Endothelial cell of umbilical vein (primary cell): ENCODE measurements at regions not wholly inside any gene's neighbourhood (a gene's known extent, or its start where the extent isn't known, plus 50 kb on each side); places are given as distances from the start of the nearest gene placed in this dataset.

ENCODE experiments used
- BruUV-seq: library from RNA; stranded (reverse); fragments of 400-500 nt; replicated peaks from 2 replicates; lab custom pipeline; 2021; lab: Mats Ljungman, UMichigan
- CTCF ChIA-PET: fragments of 300-600, 350-600 bp; sonication (Branson Sonifier 250); formaldehyde crosslinking; loops from one replicate; lab custom pipeline; 2021; ENCODE audit warnings: antibody characterized with exemption, inconsistent platforms; lab: Charles Lee
- POLR2A ChIA-PET: fragments of 300-600, 350-600 bp; sonication (Branson Sonifier 250); formaldehyde crosslinking; loops from one replicate; lab custom pipeline; 2021; ENCODE audit warnings: antibody characterized with exemption, inconsistent platforms; lab: Charles Lee
- DNase-seq: peaks from one replicate; pipeline ENCODE4 v3.0.0-alpha.2; 2011; ENCODE audit warnings: low read depth, low spot score
- FAIRE-seq: peaks from 2 replicates; lab custom pipeline; 2011; peaks lifted over from hg19 to GRCh38; lab: Jason Lieb, UNC
- H2AFZ ChIP-seq: 2 replicates; pipeline ENCODE4 v1.6.0; 2012; ENCODE audit warnings: low read depth, low read length, control low read depth, inconsistent platforms
- H3K27ac ChIP-seq: 2 replicates; pipeline ENCODE4 v1.5.1; 2011; ENCODE audit warnings: low read depth, mild to moderate bottlenecking, control low read depth, low read length, moderate library complexity; ENCODE audit not compliant: insufficient read depth
- H3K27me3 ChIP-seq, 2 experiments: 2 replicates each; pipeline versions ENCODE4 v1.6.0 to v1.6.1; 2011; ENCODE audit warnings: low read length in 2 of 2, mixed read lengths in 1 of 2; ENCODE audit not compliant: control insufficient read depth in 2 of 2, insufficient read depth in 2 of 2
- H3K36me3 ChIP-seq, 2 experiments: 2 replicates in 1 of 2; 3 replicates in 1 of 2; pipeline ENCODE4 v1.5.1; 2011; ENCODE audit warnings: low read length in 2 of 2, mild to moderate bottlenecking in 1 of 2, moderate library complexity in 1 of 2; ENCODE audit not compliant: control insufficient read depth in 2 of 2, insufficient read depth in 2 of 2; ENCODE audit errors: extremely low read depth in 1 of 2
- H3K4me1 ChIP-seq: 3 replicates; pipeline ENCODE4 v1.5.1; 2011; ENCODE audit warnings: mild to moderate bottlenecking, low read length; ENCODE audit not compliant: control insufficient read depth, insufficient read depth; ENCODE audit errors: extremely low read depth
- H3K4me2 ChIP-seq: 2 replicates; pipeline ENCODE4 v1.6.1; 2011; ENCODE audit warnings: low read length, control low read depth, mixed read lengths; ENCODE audit not compliant: insufficient read depth
- H3K4me3 ChIP-seq, 3 experiments: fragments of 200-600 bp in 1 of 3; sonication (generic), shearing (Covaris generic) in 1 of 3; replicated peaks in 1 of 3; 2 replicates each; pipeline ENCODE4 v1.5.1; 2011 to 2016; ENCODE audit warnings: control low read depth in 3 of 3, low read length in 3 of 3, mild to moderate bottlenecking in 2 of 3, inconsistent platforms in 1 of 3, low read depth in 1 of 3, moderate library complexity in 1 of 3; ENCODE audit not compliant: insufficient read depth in 1 of 3
- H3K79me2 ChIP-seq: 2 replicates; pipeline ENCODE4 v1.6.0; 2012; ENCODE audit warnings: low read length, inconsistent platforms; ENCODE audit not compliant: control insufficient read depth, insufficient read depth
- H3K9ac ChIP-seq: replicated peaks from 2 replicates; pipeline ENCODE3; 2011; ENCODE audit warnings: low read length, control low read depth; ENCODE audit not compliant: insufficient read depth; ENCODE audit errors: extremely low read depth
- H3K9me1 ChIP-seq: replicated peaks from 3 replicates; pipeline ENCODE4 v1.6.0; 2011; ENCODE audit warnings: mild to moderate bottlenecking, low read length; ENCODE audit not compliant: control insufficient read depth, insufficient read depth; ENCODE audit errors: extremely low read depth
- H3K9me3 ChIP-seq: replicated peaks from 2 replicates; pipeline ENCODE4 v1.5.1; 2012; ENCODE audit warnings: low read length, inconsistent platforms; ENCODE audit not compliant: control insufficient read depth, insufficient read depth
- H4K20me1 ChIP-seq: replicated peaks from 2 replicates; pipeline ENCODE3; 2011; ENCODE audit warnings: mild to moderate bottlenecking, low read length; ENCODE audit not compliant: control insufficient read depth, insufficient read depth; ENCODE audit errors: extremely low read depth
- CTCF ChIP-seq, 2 donors: IDR thresholded peaks; 1 replicate in 1 of 2; 2 replicates in 1 of 2; pipeline ENCODE4 v1.5.1; 2011; ENCODE audit warnings: low read length in 2 of 2, mild to moderate bottlenecking in 2 of 2, moderate library complexity in 2 of 2, control low read depth in 1 of 2, inconsistent platforms in 1 of 2, low read depth in 1 of 2; ENCODE audit not compliant: insufficient read depth in 1 of 2; ENCODE audit errors: extremely low read depth in 1 of 2
- FOS ChIP-seq: IDR thresholded peaks from 2 replicates; pipeline ENCODE4 v1.6.1; 2011; ENCODE audit warnings: mild to moderate bottlenecking, low read length, moderate library complexity, borderline replicate concordance; ENCODE audit not compliant: insufficient read depth
- GATA2 ChIP-seq: IDR thresholded peaks from 2 replicates; pipeline ENCODE4 v1.7.0; 2011; ENCODE audit warnings: low read depth, mild to moderate bottlenecking, moderate library complexity, mixed read lengths, low read length; ENCODE audit not compliant: insufficient read length, insufficient read depth
- JUN ChIP-seq: IDR thresholded peaks from 2 replicates; pipeline ENCODE4 v1.6.1; 2011; ENCODE audit warnings: borderline replicate concordance, low read depth; ENCODE audit not compliant: insufficient read length, insufficient read depth
- MAX ChIP-seq: IDR thresholded peaks from 2 replicates; pipeline ENCODE4 v1.6.1; 2011; ENCODE audit not compliant: insufficient read depth, insufficient read length
- POLR2AphosphoS5 ChIP-seq: IDR thresholded peaks from 2 replicates; pipeline ENCODE4 v1.6.1; 2012; ENCODE audit warnings: low read depth, mild to moderate bottlenecking, control low read depth, low read length, moderate library complexity; ENCODE audit not compliant: insufficient read depth
- dilution Hi-C: fragments of 300-500 bp; cut with MboI; formaldehyde crosslinking; loops from one replicate; pipeline ENCODE4 v1.15.0; 2019; ENCODE audit warnings: low sequenced_read_pairs; ENCODE audit not compliant: extremely low pct_ligation_motif_present
- intact Hi-C: fragments of 100-400 bp; cut with micrococcal nuclease; formaldehyde crosslinking; loops from one replicate; pipeline ENCODE4 v1.10.0; 2022

- no peak overlapping the region for H3K27ac ChIP-seq
- ChIA-PET POLR2A (no interaction called here), CTCF (interaction anchor here (1.2 kb wide), 1 partner anchor 11 kb away, joined by 3 read pairs; no protein-coding TSS in a partner anchor)
- DNase-seq (no peak), FAIRE-seq (no peak)
- no peak overlapping the region for H2AFZ ChIP-seq
- no peaks in the 10 kb centered on the region for H3K27me3 ChIP-seq
- no peaks in the 10 kb centered on the region for H3K36me3 ChIP-seq
- intact Hi-C loops: no loop called here
- H4K20me1 ChIP-seq: no peaks in the 10 kb centered on the region
- dilution Hi-C loops: no loop called here
- H3K9ac ChIP-seq: no peak overlapping the region
- no peaks in the 10 kb centered on the region for H3K9me1 ChIP-seq
- H3K4me3 ChIP-seq: no peak overlapping the region
- H3K4me2 ChIP-seq: no peak overlapping the region
- TF ChIP-seq MAX: no peak
- no peak for TF ChIP-seq GATA2
- no peak for TF ChIP-seq FOS
- TF ChIP-seq POLR2AphosphoS5: no peak
- no peak for TF ChIP-seq JUN
- no peak for TF ChIP-seq CTCF (IDR thresholded peaks at IDR 0.05; ENCODE audit: extremely low read depth in 1 of 2, insufficient read depth in 1 of 2, low read depth in 1 of 2, low read length in 2 of 2)
- no peaks in the 10 kb centered on the region for H3K79me2 ChIP-seq
- H3K9me3 ChIP-seq: no peaks in the 10 kb centered on the region
- BruUV-seq: no TSS peak
- no peaks in the 10 kb centered on the region for H3K4me1 ChIP-seq
Measured at GRCh38 chr12:111086947-111087700, 166.7 kb upstream of the MYL2 start.
